Esophagus muscularis mucosa (tissue), 4 donors: ENCODE measurements at regions not wholly inside any gene's neighbourhood (a gene's known extent, or its start where the extent isn't known, plus 50 kb on each side); places are given as distances from the start of the nearest gene placed in this dataset.
A peak's percentile ranks its signal among the peaks of the same experiment; 100 is the strongest.

Experiments used
- DNase-seq: peaks from one replicate; pipeline ENCODE4 v3.0.0-alpha.2; 2017; ENCODE audit errors: extremely low spot score
- H3K27ac ChIP-seq, 4 donors: fragments of 200-600 bp; sonication (generic); replicated peaks in 1 of 4; 1 replicate in 3 of 4; 2 replicates in 1 of 4; pipeline ENCODE4 v1.5.1; 2016 to 2019; ENCODE audit warnings: mild to moderate bottlenecking in 1 of 4
- H3K27me3 ChIP-seq, 4 donors: fragments of 200-600 bp; sonication (generic); one replicate each; pipeline versions ENCODE4 v1.5.1 to v1.6.0; 2016 to 2019
- H3K36me3 ChIP-seq, 4 donors: fragments of 200-600 bp; sonication (generic); one replicate each; pipeline ENCODE4 v1.5.1; 2016 to 2019
- H3K4me1 ChIP-seq, 4 donors: fragments of 200-600 bp; sonication (generic); one replicate each; pipeline ENCODE4 v1.5.1; 2016 to 2019
- H3K4me3 ChIP-seq, 4 donors: fragments of 200-600 bp; sonication (generic); 1 replicate in 2 of 4; 2 replicates in 2 of 4; pipeline ENCODE4 v1.5.1; 2016 to 2019; ENCODE audit warnings: mild to moderate bottlenecking in 4 of 4, moderate library complexity in 1 of 4
- H3K9me3 ChIP-seq, 4 donors: fragments of 200-600 bp; sonication (generic); 1 replicate in 3 of 4; 2 replicates in 1 of 4; pipeline ENCODE4 v1.5.1; 2016 to 2019
- CTCF ChIP-seq, 3 experiments: fragments of 200-600 bp in 2 of 3; fragments of 450-650 bp in 1 of 3; sonication (generic) in 2 of 3; IDR thresholded peaks; one replicate each; pipeline ENCODE4 v1.5.1; 2017 to 2019; ENCODE audit warnings: antibody characterized with exemption in 3 of 3, mild to moderate bottlenecking in 2 of 3, moderate library complexity in 1 of 3
- EP300 ChIP-seq: sonication (generic); formaldehyde crosslinking; IDR thresholded peaks from one replicate; pipeline ENCODE4 v1.6.1; 2017; ENCODE audit warnings: antibody characterized with exemption
- POLR2A ChIP-seq: fragments of 450-650 bp; IDR thresholded peaks from one replicate; pipeline ENCODE4 v1.6.1; 2017; ENCODE audit warnings: antibody characterized with exemption, moderate library complexity, mild to moderate bottlenecking, low read depth
- POLR2AphosphoS5 ChIP-seq, 2 donors: sonication (generic); formaldehyde crosslinking; IDR thresholded peaks; one replicate each; pipeline ENCODE4 v1.6.1; 2017; ENCODE audit warnings: antibody characterized with exemption in 2 of 2
- WGBS: methylation state at CpG from one replicate; pipeline ENCODE4 v1.1.5; 2018; 5-methylcytosine and 5-hydroxymethylcytosine counted together
- intact Hi-C: fragments of 100-400 bp; cut with DNase I; formaldehyde crosslinking; loops from one replicate; pipeline ENCODE4 v1.15.1; 2023

GRCh38 chr11:35868491-35868890 lies 75.4 kb upstream of the LDLRAD3 start:
- 87% methylated on average over 2 of the region's 2 CpGs for WGBS
- no peak overlapping the region for H3K27ac ChIP-seq
- no peak overlapping the region for H3K4me3 ChIP-seq
- peaks cover 0 to 20% (median 7%) of the 10 kb centered on the region in 4 donors for H3K9me3 ChIP-seq
- DNase-seq = no peak
- no peak for TF ChIP-seq POLR2A
- TF ChIP-seq EP300 = no peak
- TF ChIP-seq CTCF (IDR thresholded peaks at IDR 0.05) = no peak
- no peak for TF ChIP-seq POLR2AphosphoS5 (IDR thresholded peaks at IDR 0.05)
- no peaks in the 10 kb centered on the region for H3K36me3 ChIP-seq
- intact Hi-C loops = no loop called here
- H3K27me3 ChIP-seq = no peaks in the 10 kb centered on the region
- no peaks in the 10 kb centered on the region for H3K4me1 ChIP-seq

GRCh38 chr11:35873721-35874120 lies 70.1 kb upstream of the LDLRAD3 start:
- no peaks in the 10 kb centered on the region for H3K27me3 ChIP-seq
- H3K9me3 ChIP-seq = peaks cover 0 to 7% (median 2%) of the 10 kb centered on the region in 4 donors
- H3K4me3 ChIP-seq = no peak overlapping the region
- intact Hi-C loops = no loop called here
- peak; percentile 68 for DNase-seq
- no peaks in the 10 kb centered on the region for H3K4me1 ChIP-seq
- H3K27ac ChIP-seq = no peak overlapping the region
- no peak for TF ChIP-seq EP300
- 74% methylated on average over 3 of the region's 3 CpGs for WGBS
- H3K36me3 ChIP-seq = no peaks in the 10 kb centered on the region

- TF ChIP-seq POLR2A (no peak), CTCF (IDR thresholded peaks at IDR 0.05) (no peak), EP300 (no peak), POLR2AphosphoS5 (IDR thresholded peaks at IDR 0.05) (no peak)
- no peak overlapping the region for H3K27ac ChIP-seq
- 84% methylated on average over 7 of the region's 7 CpGs for WGBS
- no peaks in the 10 kb centered on the region for H3K9me3 ChIP-seq
- H3K27me3 ChIP-seq = no peaks in the 10 kb centered on the region
- no peak overlapping the region for H3K4me3 ChIP-seq
- intact Hi-C loops = no loop called here
- DNase-seq = peak; percentile 57
- no peaks in the 10 kb centered on the region for H3K4me1 ChIP-seq
- H3K36me3 ChIP-seq = no peaks in the 10 kb centered on the region
Observed at GRCh38 chr11:35874751-35875450, 69.0 kb upstream of the LDLRAD3 start.

- DNase-seq = no peak
- no peak overlapping the region for H3K27ac ChIP-seq
- H3K27me3 ChIP-seq = no peaks in the 10 kb centered on the region
- TF ChIP-seq CTCF (IDR thresholded peaks at IDR 0.05) (no peak), POLR2AphosphoS5 (IDR thresholded peaks at IDR 0.05) (no peak), POLR2A (no peak), EP300 (no peak)
- intact Hi-C loops = no loop called here
- no peak overlapping the region for H3K4me3 ChIP-seq
- H3K9me3 ChIP-seq = no peaks in the 10 kb centered on the region
- no peaks in the 10 kb centered on the region for H3K36me3 ChIP-seq
- WGBS = 92% methylated on average over 3 of the region's 3 CpGs
- no peaks in the 10 kb centered on the region for H3K4me1 ChIP-seq
Observed at GRCh38 chr11:35875466-35875865, 68.4 kb upstream of the LDLRAD3 start.

GRCh38 chr11:35876786-35877185 lies 67.1 kb upstream of the LDLRAD3 start:
- Histone ChIP-seq H3K4me3 (no peak overlapping the region), H3K36me3 (no peaks in the 10 kb centered on the region), H3K27me3 (no peaks in the 10 kb centered on the region), H3K27ac (no peak overlapping the region), H3K9me3 (no peaks in the 10 kb centered on the region), H3K4me1 (no peaks in the 10 kb centered on the region)
- 88% methylated on average over 4 of the region's 4 CpGs for WGBS
- TF ChIP-seq EP300 (no peak), POLR2A (no peak), CTCF (IDR thresholded peaks at IDR 0.05) (no peak), POLR2AphosphoS5 (IDR thresholded peaks at IDR 0.05) (no peak)
- DNase-seq = peak; percentile 66
- intact Hi-C loops = no loop called here
